ENCODE measurements at regions not wholly inside any gene's neighbourhood (a gene's known extent, or its start where the extent isn't known, plus 50 kb on each side); places are given as distances from the start of the nearest gene placed in this dataset.
"Not testable (repeated sequence)": the region's sequence is repeated elsewhere in the genome, so short reads cannot be mapped to it uniquely, and the experiment has no call there.

- DNase-seq = peak; percentile 30
Observed at GRCh38 chr14:106116339-106116930, 590.1 kb downstream of the TMEM121 start.

GRCh38 chr14:106120101-106120500, 593.7 kb downstream of the TMEM121 start:
- no peak for DNase-seq

- peak; percentile 24 for DNase-seq
Observed at GRCh38 chr14:106129274-106129673, 602.9 kb downstream of the TMEM121 start.

- DNase-seq = not testable (repeated sequence)
Observed at GRCh38 chr14:106129904-106130661, 603.7 kb downstream of the TMEM121 start.

- not testable (repeated sequence) for DNase-seq
Observed at GRCh38 chr14:106133126-106133525, 606.7 kb downstream of the TMEM121 start.

GRCh38 chr14:106134886-106135285, 608.5 kb downstream of the TMEM121 start:
- DNase-seq = no peak

GRCh38 chr14:106141242-106142220, 615.1 kb downstream of the TMEM121 start:
- peak; percentile 52 for DNase-seq

GRCh38 chr14:106145731-106146130, 619.3 kb downstream of the TMEM121 start:
- not testable (repeated sequence) for DNase-seq

- peak; percentile 77 for DNase-seq
Observed at GRCh38 chr14:106153362-106153955, 627.1 kb downstream of the TMEM121 start.

GRCh38 chr14:106163316-106163715, 636.9 kb downstream of the TMEM121 start:
- DNase-seq = no peak

GRCh38 chr14:106163812-106164211, 637.4 kb downstream of the TMEM121 start:
- DNase-seq = not testable (repeated sequence)

- no peak for DNase-seq
Observed at GRCh38 chr14:106166232-106166631, 639.8 kb downstream of the TMEM121 start.

GRCh38 chr14:106166650-106167204, 640.3 kb downstream of the TMEM121 start:
- DNase-seq = no peak

- peak; percentile 73 for DNase-seq
Observed at GRCh38 chr14:106170163-106170658, 643.8 kb downstream of the TMEM121 start.

- DNase-seq = peak; percentile 72
Observed at GRCh38 chr14:106174206-106174605, 647.8 kb downstream of the TMEM121 start.

GRCh38 chr14:106177266-106178246, 651.2 kb downstream of the TMEM121 start:
- DNase-seq = peak; percentile 56

- no peak for DNase-seq
Observed at GRCh38 chr14:106179761-106180160, 653.4 kb downstream of the TMEM121 start.

GRCh38 chr14:106184771-106185170, 658.4 kb downstream of the TMEM121 start:
- peak; percentile 76 for DNase-seq

GRCh38 chr14:106185174-106185836, 658.9 kb downstream of the TMEM121 start:
- DNase-seq = not testable (repeated sequence)

- peak; percentile 76 for DNase-seq
Observed at GRCh38 chr14:106185837-106186233, 659.5 kb downstream of the TMEM121 start.
